Activated naive CD4-positive, alpha-beta T cell treated with anti-CD3 and anti-CD28 coated beads for 36 hours (primary cell): ENCODE measurements at regions not wholly inside any gene's neighbourhood (a gene's known extent, or its start where the extent isn't known, plus 50 kb on each side); places are given as distances from the start of the nearest gene placed in this dataset.

Experiments
- CTCF ChIA-PET: fragments of 350-600 bp; sonication (Branson Sonifier 250); formaldehyde crosslinking; loops from one replicate; lab custom pipeline; 2021; ENCODE audit warnings: antibody characterized with exemption; lab: Charles Lee
- DNase-seq: peaks from one replicate; pipeline ENCODE4 v3.0.0-alpha.2; 2020
- H3K27ac Mint-ChIP-seq: one replicate; pipeline ENCODE4 v1.8.0; 2021; ENCODE audit warnings: mild to moderate bottlenecking, mixed read lengths
- H3K27me3 Mint-ChIP-seq: one replicate; pipeline ENCODE4 v1.8.0; 2021; ENCODE audit warnings: low read depth, mixed read lengths
- H3K36me3 Mint-ChIP-seq: one replicate; pipeline ENCODE4 v1.8.0; 2021; ENCODE audit warnings: low read depth, mixed read lengths
- H3K4me1 Mint-ChIP-seq: one replicate; pipeline ENCODE4 v1.8.0; 2021; ENCODE audit warnings: low read depth, mixed read lengths
- H3K4me3 Mint-ChIP-seq: one replicate; pipeline ENCODE4 v1.8.0; 2021; ENCODE audit warnings: mild to moderate bottlenecking, moderate library complexity, mixed read lengths
- H3K9me3 Mint-ChIP-seq: one replicate; pipeline ENCODE4 v1.8.0; 2021; ENCODE audit warnings: mixed read lengths
- intact Hi-C: fragments of 100-400 bp; cut with micrococcal nuclease; formaldehyde crosslinking; loops from one replicate; pipeline ENCODE4 v1.15.1; 2023

GRCh38 chr1:218996362-218996761 is 177.3 kb upstream of the LYPLAL1 start:
- Mint-ChIP-seq H3K27me3 (no peaks in the 10 kb centered on the region), H3K4me1 (no peaks in the 10 kb centered on the region), H3K4me3 (no peak overlapping the region), H3K9me3 (peaks cover 5% of the 10 kb centered on the region), H3K27ac (no peak overlapping the region), H3K36me3 (no peaks in the 10 kb centered on the region)
- intact Hi-C loops = no loop called here
- CTCF ChIA-PET = interaction anchor here (0.6 kb wide), 1 partner anchor 123 kb away, joined by 3 read pairs; no protein-coding TSS in a partner anchor
- no peak for DNase-seq

- Mint-ChIP-seq H3K27ac (no peak overlapping the region), H3K9me3 (peaks cover 12% of the 10 kb centered on the region), H3K36me3 (peaks cover 2% of the 10 kb centered on the region), H3K4me1 (no peaks in the 10 kb centered on the region), H3K27me3 (no peaks in the 10 kb centered on the region), H3K4me3 (no peak overlapping the region)
- intact Hi-C loops = no loop called here
- CTCF ChIA-PET = no interaction called here
- no peak for DNase-seq
These were observed 173.7 kb upstream of the LYPLAL1 start for GRCh38 chr1:219000005-219000404.

- H3K4me3 Mint-ChIP-seq = no peak overlapping the region
- H3K27ac Mint-ChIP-seq = no peak overlapping the region
- CTCF ChIA-PET = no interaction called here
- peaks cover 2% of the 10 kb centered on the region for H3K36me3 Mint-ChIP-seq
- H3K9me3 Mint-ChIP-seq = peaks cover 16% of the 10 kb centered on the region
- intact Hi-C loops = no loop called here
- no peaks in the 10 kb centered on the region for H3K4me1 Mint-ChIP-seq
- no peaks in the 10 kb centered on the region for H3K27me3 Mint-ChIP-seq
- DNase-seq = no peak
These were observed 173.0 kb upstream of the LYPLAL1 start for GRCh38 chr1:219000631-219001030.

GRCh38 chr1:219010720-219011119 is 163.0 kb upstream of the LYPLAL1 start:
- Mint-ChIP-seq H3K9me3 (peaks cover 1% of the 10 kb centered on the region), H3K36me3 (no peaks in the 10 kb centered on the region), H3K27ac (no peak overlapping the region), H3K4me3 (no peak overlapping the region), H3K27me3 (no peaks in the 10 kb centered on the region), H3K4me1 (no peaks in the 10 kb centered on the region)
- CTCF ChIA-PET = interaction anchor here (0.6 kb wide), 1 partner anchor 434 kb away, joined by 3 read pairs; no protein-coding TSS in a partner anchor
- intact Hi-C loops = no loop called here
- DNase-seq = no peak

- CTCF ChIA-PET = interaction anchor here (0.6 to 1.4 kb wide), 2 partner anchors 15 to 16 kb away, joined by 3 to 4 read pairs; no protein-coding TSS in a partner anchor
- H3K4me1 Mint-ChIP-seq = no peaks in the 10 kb centered on the region
These were observed 153.3 kb upstream of the LYPLAL1 start for GRCh38 chr1:219020386-219020785.

GRCh38 chr1:219020846-219021245 is 152.8 kb upstream of the LYPLAL1 start:
- Mint-ChIP-seq H3K36me3 (no peaks in the 10 kb centered on the region), H3K4me1 (no peaks in the 10 kb centered on the region), H3K27ac (no peak overlapping the region), H3K9me3 (no peaks in the 10 kb centered on the region), H3K27me3 (no peaks in the 10 kb centered on the region), H3K4me3 (no peak overlapping the region)
- intact Hi-C loops = no loop called here
- no peak for DNase-seq
- CTCF ChIA-PET = interaction anchor here (0.6 kb wide), 1 partner anchor 15 kb away, joined by 4 read pairs; no protein-coding TSS in a partner anchor

More at GRCh38 chr1:219020386-219020785, 153.3 kb upstream of the LYPLAL1 start:
- Mint-ChIP-seq H3K4me3 (no peak overlapping the region), H3K36me3 (no peaks in the 10 kb centered on the region), H3K9me3 (no peaks in the 10 kb centered on the region), H3K27ac (no peak overlapping the region), H3K27me3 (no peaks in the 10 kb centered on the region)
- intact Hi-C loops = no loop called here
- DNase-seq = no peak

- Mint-ChIP-seq H3K9me3 (no peaks in the 10 kb centered on the region), H3K36me3 (no peaks in the 10 kb centered on the region), H3K4me3 (no peak overlapping the region), H3K27me3 (no peaks in the 10 kb centered on the region), H3K4me1 (no peaks in the 10 kb centered on the region), H3K27ac (no peak overlapping the region)
- DNase-seq = no peak
- intact Hi-C loops = no loop called here
- CTCF ChIA-PET = interaction anchor here (0.6 kb wide), 1 partner anchor 509 kb away, joined by 3 read pairs; no protein-coding TSS in a partner anchor
These were observed 146.5 kb upstream of the LYPLAL1 start for GRCh38 chr1:219027146-219027673.

GRCh38 chr1:219031809-219032208 is 141.9 kb upstream of the LYPLAL1 start:
- Mint-ChIP-seq H3K27me3 (peaks cover 2% of the 10 kb centered on the region), H3K27ac (no peak overlapping the region), H3K4me3 (no peak overlapping the region), H3K36me3 (no peaks in the 10 kb centered on the region), H3K9me3 (no peaks in the 10 kb centered on the region), H3K4me1 (no peaks in the 10 kb centered on the region)
- intact Hi-C loops = no loop called here
- DNase-seq = no peak
- CTCF ChIA-PET = no interaction called here

- DNase-seq = no peak
- peaks cover 2% of the 10 kb centered on the region for H3K27me3 Mint-ChIP-seq
- H3K4me3 Mint-ChIP-seq = no peak overlapping the region
- CTCF ChIA-PET = no interaction called here
- intact Hi-C loops = no loop called here
- no peaks in the 10 kb centered on the region for H3K4me1 Mint-ChIP-seq
- no peak overlapping the region for H3K27ac Mint-ChIP-seq
- H3K9me3 Mint-ChIP-seq = no peaks in the 10 kb centered on the region
- no peaks in the 10 kb centered on the region for H3K36me3 Mint-ChIP-seq
These were observed 135.3 kb upstream of the LYPLAL1 start for GRCh38 chr1:219038398-219038797.

- Mint-ChIP-seq H3K27ac (no peak overlapping the region), H3K4me1 (no peaks in the 10 kb centered on the region), H3K27me3 (peaks cover 2% of the 10 kb centered on the region), H3K4me3 (no peak overlapping the region), H3K36me3 (no peaks in the 10 kb centered on the region), H3K9me3 (no peaks in the 10 kb centered on the region)
- intact Hi-C loops = no loop called here
- CTCF ChIA-PET = no interaction called here
- no peak for DNase-seq
These were observed 134.5 kb upstream of the LYPLAL1 start for GRCh38 chr1:219039017-219039681.

GRCh38 chr1:219039682-219040154 is 134.0 kb upstream of the LYPLAL1 start:
- no peak overlapping the region for H3K4me3 Mint-ChIP-seq
- H3K36me3 Mint-ChIP-seq = no peaks in the 10 kb centered on the region
- H3K27ac Mint-ChIP-seq = no peak overlapping the region
- intact Hi-C loops = no loop called here
- CTCF ChIA-PET = no interaction called here
- no peak for DNase-seq
- no peaks in the 10 kb centered on the region for H3K9me3 Mint-ChIP-seq
- H3K4me1 Mint-ChIP-seq = no peaks in the 10 kb centered on the region
- peaks cover 2% of the 10 kb centered on the region for H3K27me3 Mint-ChIP-seq

- Mint-ChIP-seq H3K27me3 (peaks cover 2% of the 10 kb centered on the region), H3K4me3 (no peak overlapping the region), H3K4me1 (no peaks in the 10 kb centered on the region), H3K27ac (no peak overlapping the region), H3K9me3 (no peaks in the 10 kb centered on the region), H3K36me3 (no peaks in the 10 kb centered on the region)
- CTCF ChIA-PET = no interaction called here
- intact Hi-C loops = no loop called here
- no peak for DNase-seq
These were observed 133.4 kb upstream of the LYPLAL1 start for GRCh38 chr1:219040291-219040690.

GRCh38 chr1:219041141-219041540 is 132.5 kb upstream of the LYPLAL1 start:
- H3K9me3 Mint-ChIP-seq = no peaks in the 10 kb centered on the region
- CTCF ChIA-PET = no interaction called here
- no peak overlapping the region for H3K27ac Mint-ChIP-seq
- no peaks in the 10 kb centered on the region for H3K27me3 Mint-ChIP-seq
- no peak overlapping the region for H3K4me3 Mint-ChIP-seq
- no peak for DNase-seq
- no peaks in the 10 kb centered on the region for H3K36me3 Mint-ChIP-seq
- no peaks in the 10 kb centered on the region for H3K4me1 Mint-ChIP-seq
- intact Hi-C loops = no loop called here
